RWPE2 (cell line): ENCODE measurements at regions not wholly inside any gene's neighbourhood (a gene's known extent, or its start where the extent isn't known, plus 50 kb on each side); places are given as distances from the start of the nearest gene placed in this dataset.

Source experiments
- ATAC-seq: fragments of 200-7000 bp; cut with Tn5 transposase; 3 replicates; pipeline ENCODE4 v1.9.1; 2021; ENCODE audit warnings: low read depth
- DNase-seq: peaks from one replicate; pipeline ENCODE4 v3.0.0-alpha.2; 2020; ENCODE audit warnings: low spot score
- H3K27ac ChIP-seq: fragments of 450-650 bp; 2 replicates; pipeline ENCODE4 v1.5.1; 2017; ENCODE audit warnings: mild to moderate bottlenecking; ENCODE audit not compliant: poor library complexity, severe bottlenecking
- H3K27me3 ChIP-seq: fragments of 250-450 bp; sonication (Bioruptor Pico); 2 replicates; pipeline ENCODE4 v1.5.1; 2021; ENCODE audit warnings: mild to moderate bottlenecking, moderate library complexity; ENCODE audit not compliant: insufficient read depth, poor library complexity, severe bottlenecking
- H3K36me3 ChIP-seq: fragments of 250-450 bp; sonication (Bioruptor Pico); 2 replicates; pipeline ENCODE4 v1.5.1; 2020; ENCODE audit warnings: low read depth, mild to moderate bottlenecking, moderate library complexity
- H3K4me1 ChIP-seq: fragments of 250-450 bp; sonication (Bioruptor Pico); 2 replicates; pipeline ENCODE4 v1.5.1; 2021; ENCODE audit warnings: mild to moderate bottlenecking, moderate library complexity; ENCODE audit not compliant: insufficient read depth, poor library complexity, severe bottlenecking
- H3K4me3 ChIP-seq: fragments of 250-450 bp; sonication (Bioruptor Pico); 2 replicates; pipeline ENCODE4 v1.5.1; 2021; ENCODE audit warnings: mild to moderate bottlenecking, moderate library complexity; ENCODE audit not compliant: severe bottlenecking
- H3K9me3 ChIP-seq: fragments of 250-450 bp; sonication (Bioruptor Pico); 2 replicates; pipeline ENCODE4 v1.5.1; 2021; ENCODE audit warnings: mild to moderate bottlenecking, moderate library complexity; ENCODE audit not compliant: severe bottlenecking
- TF ChIP-seq, protein P1 (sequence below): fragments of 450-650 bp; IDR thresholded peaks from one replicate; pipeline ENCODE4 v1.5.1; 2017; ENCODE audit warnings: mild to moderate bottlenecking, moderate library complexity; ENCODE audit not compliant: poor library complexity, severe bottlenecking

DNA sequence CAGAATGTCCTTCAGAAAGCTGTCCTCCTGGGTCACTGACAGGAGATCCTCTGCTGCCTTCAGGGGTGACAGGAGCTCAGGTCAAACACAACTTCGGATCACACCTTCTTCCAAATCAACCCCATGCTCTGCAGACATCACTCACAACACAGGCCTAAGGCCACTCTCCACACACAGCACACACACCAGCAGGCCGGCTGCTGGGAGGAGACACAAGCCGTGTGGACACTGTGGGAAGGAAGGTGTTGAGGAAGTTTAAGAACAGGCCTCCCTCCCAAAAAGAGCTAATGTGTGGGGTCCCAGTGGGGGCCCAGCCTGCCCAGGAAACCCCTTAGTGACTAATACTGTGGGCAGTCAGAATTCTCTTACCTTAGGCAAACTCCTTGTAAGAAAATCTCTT, 290.3 kb upstream of the ID2 start:
- ATAC-seq (no peak), DNase-seq (no peak)
- no peak overlapping the region for H3K27ac ChIP-seq
- TF ChIP-seq, protein P1, sequence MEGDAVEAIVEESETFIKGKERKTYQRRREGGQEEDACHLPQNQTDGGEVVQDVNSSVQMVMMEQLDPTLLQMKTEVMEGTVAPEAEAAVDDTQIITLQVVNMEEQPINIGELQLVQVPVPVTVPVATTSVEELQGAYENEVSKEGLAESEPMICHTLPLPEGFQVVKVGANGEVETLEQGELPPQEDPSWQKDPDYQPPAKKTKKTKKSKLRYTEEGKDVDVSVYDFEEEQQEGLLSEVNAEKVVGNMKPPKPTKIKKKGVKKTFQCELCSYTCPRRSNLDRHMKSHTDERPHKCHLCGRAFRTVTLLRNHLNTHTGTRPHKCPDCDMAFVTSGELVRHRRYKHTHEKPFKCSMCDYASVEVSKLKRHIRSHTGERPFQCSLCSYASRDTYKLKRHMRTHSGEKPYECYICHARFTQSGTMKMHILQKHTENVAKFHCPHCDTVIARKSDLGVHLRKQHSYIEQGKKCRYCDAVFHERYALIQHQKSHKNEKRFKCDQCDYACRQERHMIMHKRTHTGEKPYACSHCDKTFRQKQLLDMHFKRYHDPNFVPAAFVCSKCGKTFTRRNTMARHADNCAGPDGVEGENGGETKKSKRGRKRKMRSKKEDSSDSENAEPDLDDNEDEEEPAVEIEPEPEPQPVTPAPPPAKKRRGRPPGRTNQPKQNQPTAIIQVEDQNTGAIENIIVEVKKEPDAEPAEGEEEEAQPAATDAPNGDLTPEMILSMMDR = no peak
- no peaks in the 10 kb centered on the region for H3K27me3 ChIP-seq
- H3K4me1 ChIP-seq = no peaks in the 10 kb centered on the region
- no peak overlapping the region for H3K4me3 ChIP-seq
- H3K36me3 ChIP-seq = no peaks in the 10 kb centered on the region
- no peaks in the 10 kb centered on the region for H3K9me3 ChIP-seq

DNA sequence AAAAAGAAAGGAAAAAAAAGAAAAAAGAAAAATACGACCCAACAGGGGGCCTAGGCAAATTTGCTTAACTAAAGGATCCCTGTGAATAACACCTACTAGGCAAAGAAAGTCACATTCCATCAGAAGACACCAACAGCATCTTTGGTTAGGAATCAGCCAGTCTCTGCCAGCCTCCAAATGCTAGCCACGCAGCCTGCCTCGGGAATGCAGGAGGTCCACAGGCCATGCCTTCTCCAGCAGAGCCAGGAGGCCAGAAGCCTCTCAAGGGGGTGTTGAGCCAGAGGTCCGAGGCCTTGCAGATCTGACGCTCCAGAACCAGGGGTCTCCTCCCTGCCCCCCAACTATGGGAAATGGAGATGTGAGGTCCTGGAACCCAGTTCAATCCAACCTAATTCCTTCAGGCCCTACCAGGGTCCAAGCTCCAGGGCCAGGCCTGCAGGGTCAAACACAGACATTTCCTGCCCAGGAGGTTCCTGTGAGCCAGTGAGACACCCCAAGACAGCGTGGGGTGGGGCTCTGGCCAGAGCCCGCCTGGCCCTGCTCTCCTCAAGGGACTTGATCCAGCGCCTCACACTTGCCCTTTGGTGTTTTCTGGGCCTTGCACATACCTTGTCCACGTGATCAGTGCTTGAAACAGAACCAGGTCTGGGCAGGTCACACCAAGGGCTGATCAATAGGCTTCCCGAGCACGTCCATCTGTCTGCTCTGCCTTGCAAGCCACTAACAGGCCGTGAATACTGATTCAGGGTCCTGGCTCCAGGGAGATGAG, 289.6 kb upstream of the ID2 start:
- H3K36me3 ChIP-seq = no peaks in the 10 kb centered on the region
- H3K4me1 ChIP-seq = no peaks in the 10 kb centered on the region
- no peak overlapping the region for H3K4me3 ChIP-seq
- no peaks in the 10 kb centered on the region for H3K9me3 ChIP-seq
- DNase-seq (no peak), ATAC-seq (no peak)
- TF ChIP-seq, protein P1 = no peak
- no peaks in the 10 kb centered on the region for H3K27me3 ChIP-seq
- no peak overlapping the region for H3K27ac ChIP-seq

DNA sequence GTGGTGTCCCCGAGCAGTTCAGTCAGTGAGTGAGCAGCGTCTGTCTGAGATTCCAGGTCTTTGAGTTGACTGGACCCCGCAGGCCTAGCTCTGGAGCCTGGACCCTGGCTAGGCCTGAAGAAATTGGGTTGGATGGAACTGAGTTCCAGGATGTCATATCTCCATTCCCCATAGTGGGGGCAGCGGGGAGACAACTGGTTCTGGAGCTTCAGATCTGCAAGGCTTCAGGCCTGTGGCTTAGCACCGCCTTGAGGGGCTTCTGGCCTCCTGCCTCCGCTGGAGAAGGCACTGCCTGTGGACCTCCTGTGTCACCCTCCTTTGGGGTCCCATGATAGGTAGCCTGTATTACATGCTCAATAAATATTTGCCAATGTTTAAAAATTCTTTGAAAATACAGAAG, 288.4 kb upstream of the ID2 start:
- no peak for DNase-seq
- TF ChIP-seq, protein P1 = no peak
- Histone ChIP-seq H3K36me3 (no peaks in the 10 kb centered on the region), H3K9me3 (no peaks in the 10 kb centered on the region), H3K27me3 (no peaks in the 10 kb centered on the region), H3K4me3 (no peak overlapping the region), H3K4me1 (no peaks in the 10 kb centered on the region), H3K27ac (no peak overlapping the region)
- no peak for ATAC-seq

DNA sequence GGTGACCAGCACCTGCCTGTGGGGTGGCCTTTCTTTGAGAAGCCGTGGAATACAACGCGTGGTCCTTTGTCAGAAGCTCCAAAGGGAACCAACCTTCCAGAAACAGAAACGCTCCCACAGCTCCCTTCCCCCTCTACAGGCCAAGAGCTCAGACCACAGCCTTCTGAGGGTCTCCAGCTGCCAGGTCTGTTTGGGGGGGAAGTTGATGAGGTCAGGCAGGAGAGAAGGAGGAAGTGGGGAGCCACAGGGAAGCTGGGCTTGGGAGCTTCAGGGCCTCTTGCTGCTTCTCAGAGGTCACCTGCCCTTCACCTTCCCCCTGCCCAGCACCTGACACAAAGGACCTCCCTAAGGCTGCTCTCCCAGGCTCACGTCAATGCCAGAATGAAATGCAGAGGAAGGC, 287.7 kb upstream of the ID2 start:
- no peaks in the 10 kb centered on the region for H3K27me3 ChIP-seq
- H3K27ac ChIP-seq = no peak overlapping the region
- ATAC-seq = no peak
- DNase-seq = no peak
- no peak overlapping the region for H3K4me3 ChIP-seq
- H3K4me1 ChIP-seq = no peaks in the 10 kb centered on the region
- no peaks in the 10 kb centered on the region for H3K9me3 ChIP-seq
- TF ChIP-seq, protein P1 = no peak
- no peaks in the 10 kb centered on the region for H3K36me3 ChIP-seq

DNA sequence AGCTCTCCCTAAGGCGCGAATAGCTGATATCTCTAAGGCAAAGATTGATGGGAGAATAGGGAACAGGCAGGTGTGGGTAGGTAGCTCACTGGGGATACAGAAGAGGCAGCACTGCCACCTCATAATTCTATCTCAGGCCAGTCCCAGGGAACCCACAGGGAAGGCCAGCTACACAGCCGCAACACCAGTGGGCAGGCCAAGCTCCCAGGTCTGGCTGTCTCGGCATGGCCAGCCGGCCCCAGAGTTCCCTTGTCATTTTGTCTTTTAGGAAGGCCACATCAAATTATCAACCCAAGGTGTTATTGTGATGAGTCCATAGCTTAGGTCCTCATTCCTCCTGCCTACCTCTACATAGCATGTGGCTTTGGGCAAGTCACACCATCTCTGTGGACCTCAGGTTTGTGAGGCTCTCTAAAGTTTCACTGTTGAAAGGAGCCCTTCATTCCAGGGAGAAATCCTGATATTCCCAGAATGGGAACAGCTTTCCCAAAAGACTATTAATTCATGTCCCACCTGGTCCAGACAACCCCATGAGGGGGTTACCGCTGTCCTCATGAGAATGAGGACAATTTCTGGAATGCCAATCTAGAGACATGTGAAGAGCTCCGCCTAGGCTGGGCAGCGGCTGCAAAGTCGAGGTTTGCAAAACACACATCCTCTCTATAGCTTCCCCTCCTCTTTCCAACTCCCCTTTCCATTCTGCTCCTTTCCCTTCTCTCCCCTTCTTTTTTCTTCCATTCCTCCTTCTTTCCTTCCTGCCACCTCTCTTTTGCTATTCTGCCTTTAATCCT, 287.1 kb upstream of the ID2 start:
- ATAC-seq (no peak), DNase-seq (no peak)
- TF ChIP-seq, protein P1 = no peak
- Histone ChIP-seq H3K27me3 (no peaks in the 10 kb centered on the region), H3K27ac (no peak overlapping the region), H3K36me3 (no peaks in the 10 kb centered on the region), H3K4me1 (no peaks in the 10 kb centered on the region), H3K4me3 (no peak overlapping the region), H3K9me3 (no peaks in the 10 kb centered on the region)
